ENCODE measurements at regions not wholly inside any gene's neighbourhood (a gene's known extent, or its start where the extent isn't known, plus 50 kb on each side); places are given as distances from the start of the nearest gene placed in this dataset.

GRCh38 chr3:82054849-82055248, 293.4 kb upstream of the GBE1 start:
- H3K4me3 ChIP-seq (ENCODE audit: low read length in 3 of 3): no peak overlapping the region
- H3K27me3 ChIP-seq (ENCODE audit: control insufficient read depth, insufficient read depth, low read length): no peaks in the 10 kb centered on the region
- no peaks in the 10 kb centered on the region for H3K4me1 ChIP-seq (ENCODE audit: control insufficient read depth in 2 of 3, insufficient read depth in 2 of 3, low read depth in 1 of 3, low read length in 3 of 3)
- no peak for DNase-seq
- no peak for TF ChIP-seq CTCF (IDR thresholded peaks at IDR 0.05; ENCODE audit: borderline replicate concordance, extremely low read depth, insufficient read depth)
- no peaks in the 10 kb centered on the region for H3K36me3 ChIP-seq (ENCODE audit: control insufficient read depth in 2 of 3, insufficient read depth in 3 of 3, low read length in 3 of 3)
- intact Hi-C loops (cut with DNase I): no loop called here
- H3K9ac ChIP-seq (ENCODE audit: low read length in 3 of 3): no peak overlapping the region
- no peak overlapping the region for H3K27ac ChIP-seq (ENCODE audit: low read depth in 2 of 2, low read length in 2 of 2)
- FAIRE-seq: no peak
- H3K9me3 ChIP-seq (ENCODE audit: control insufficient read depth in 2 of 3, insufficient read depth in 1 of 3, low read length in 3 of 3): no peaks in the 10 kb centered on the region

GRCh38 chr3:82053236-82053635, 291.8 kb upstream of the GBE1 start:
- H3K27ac ChIP-seq (ENCODE audit: low read depth in 2 of 2, low read length in 2 of 2): no peak overlapping the region
- no peak overlapping the region for H3K4me3 ChIP-seq (ENCODE audit: low read length in 3 of 3)
- no peak overlapping the region for H3K9ac ChIP-seq (ENCODE audit: low read length in 3 of 3)
- TF ChIP-seq CTCF (IDR thresholded peaks at IDR 0.05; ENCODE audit: borderline replicate concordance, extremely low read depth, insufficient read depth): no peak
- H3K9me3 ChIP-seq (ENCODE audit: control insufficient read depth in 2 of 3, insufficient read depth in 1 of 3, low read length in 3 of 3): no peaks in the 10 kb centered on the region
- no peaks in the 10 kb centered on the region for H3K36me3 ChIP-seq (ENCODE audit: control insufficient read depth in 2 of 3, insufficient read depth in 3 of 3, low read length in 3 of 3)
- H3K27me3 ChIP-seq (ENCODE audit: control insufficient read depth, insufficient read depth, low read length): no peaks in the 10 kb centered on the region
- FAIRE-seq: no peak
- intact Hi-C loops (cut with DNase I): no loop called here
- no peaks in the 10 kb centered on the region for H3K4me1 ChIP-seq (ENCODE audit: control insufficient read depth in 2 of 3, insufficient read depth in 2 of 3, low read depth in 1 of 3, low read length in 3 of 3)
- DNase-seq: no peak

- intact Hi-C loops (cut with DNase I): no loop called here
These were observed 288.9 kb upstream of the GBE1 start for GRCh38 chr3:82050382-82050781.

More at GRCh38 chr3:82050382-82050781, 288.9 kb upstream of the GBE1 start:
- Histone ChIP-seq H3K4me3 (ENCODE audit: low read length in 3 of 3) (no peak overlapping the region), H3K27ac (ENCODE audit: low read depth in 2 of 2, low read length in 2 of 2) (no peak overlapping the region), H3K27me3 (ENCODE audit: control insufficient read depth, insufficient read depth, low read length) (no peaks in the 10 kb centered on the region), H3K36me3 (ENCODE audit: control insufficient read depth in 2 of 3, insufficient read depth in 3 of 3, low read length in 3 of 3) (no peaks in the 10 kb centered on the region), H3K9me3 (ENCODE audit: control insufficient read depth in 2 of 3, insufficient read depth in 1 of 3, low read length in 3 of 3) (no peaks in the 10 kb centered on the region), H3K4me1 (ENCODE audit: control insufficient read depth in 2 of 3, insufficient read depth in 2 of 3, low read depth in 1 of 3, low read length in 3 of 3) (no peaks in the 10 kb centered on the region), H3K9ac (ENCODE audit: low read length in 3 of 3) (no peak overlapping the region)
- DNase-seq: no peak
- FAIRE-seq: no peak
- no peak for TF ChIP-seq CTCF (IDR thresholded peaks at IDR 0.05; ENCODE audit: borderline replicate concordance, extremely low read depth, insufficient read depth)
